WI38 (cell line): ENCODE measurements at regions not wholly inside any gene's neighbourhood (a gene's known extent, or its start where the extent isn't known, plus 50 kb on each side); places are given as distances from the start of the nearest gene placed in this dataset.
A peak's percentile ranks its signal among the peaks of the same experiment; 100 is the strongest.

Source experiments
- H3K4me3 ChIP-seq: 2 replicates; pipeline ENCODE4 v1.5.1; 2011; ENCODE audit warnings: low read depth, mild to moderate bottlenecking, control low read depth, low read length
- CTCF ChIP-seq: IDR thresholded peaks from 2 replicates; pipeline ENCODE4 v1.5.1; 2012; ENCODE audit warnings: low read depth, mild to moderate bottlenecking, control low read depth, low read length

- no peak for TF ChIP-seq CTCF
- H3K4me3 ChIP-seq, result no peak overlapping the region
Measured at GRCh38 chr6:25027221-25027916, 91.6 kb upstream of the RIPOR2 start.

GRCh38 chr6:25028328-25028727 is 92.6 kb upstream of the RIPOR2 start:
- no peak for TF ChIP-seq CTCF
- H3K4me3 ChIP-seq, result no peak overlapping the region

- TF ChIP-seq CTCF, result no peak
- no peak overlapping the region for H3K4me3 ChIP-seq
Measured at GRCh38 chr6:25032934-25033333, 97.2 kb upstream of the RIPOR2 start.

GRCh38 chr6:25034431-25034921 is 98.7 kb upstream of the RIPOR2 start:
- no peak for TF ChIP-seq CTCF
- H3K4me3 ChIP-seq, result peak overlapping the region; percentile 23

- H3K4me3 ChIP-seq, result no peak overlapping the region
- TF ChIP-seq CTCF, result no peak
Measured at GRCh38 chr6:25035174-25035511, 99.4 kb upstream of the RIPOR2 start.

GRCh38 chr6:25035512-25036435 is 100.0 kb upstream of the RIPOR2 start:
- H3K4me3 ChIP-seq, result no peak overlapping the region
- no peak for TF ChIP-seq CTCF

- no peak for TF ChIP-seq CTCF
- H3K4me3 ChIP-seq, result no peak overlapping the region
Measured at GRCh38 chr6:25036461-25036860, 100.7 kb upstream of the RIPOR2 start.
